HPDE6-E6E7 (cell line): ENCODE measurements at regions not wholly inside any gene's neighbourhood (a gene's known extent, or its start where the extent isn't known, plus 50 kb on each side); places are given as distances from the start of the nearest gene placed in this dataset.

ENCODE experiments used
- DNase-seq: peaks from one replicate; pipeline ENCODE4 v3.0.0; 2011; ENCODE audit warnings: missing footprints; ENCODE audit errors: extremely low spot score

GRCh38 chr12:95607642-95608041 lies 56.4 kb upstream of the USP44 start:
- DNase-seq, result no peak

- DNase-seq, result no peak
Measured at GRCh38 chr12:95605875-95606274, 54.6 kb upstream of the USP44 start.

GRCh38 chr12:95605087-95605486 lies 53.8 kb upstream of the USP44 start:
- DNase-seq, result peak; percentile 41

- no peak for DNase-seq
Measured at GRCh38 chr12:95603351-95604145, 52.3 kb upstream of the USP44 start.

GRCh38 chr12:95601091-95601961 lies 50.0 kb upstream of the USP44 start:
- no peak for DNase-seq
